SW480 (cell line): ENCODE measurements at regions not wholly inside any gene's neighbourhood (a gene's known extent, or its start where the extent isn't known, plus 50 kb on each side); places are given as distances from the start of the nearest gene placed in this dataset.
"Not testable (repeated sequence)": the region's sequence is repeated elsewhere in the genome, so short reads cannot be mapped to it uniquely, and the experiment has no call there.

Experiments
- DNase-seq: peaks from one replicate; pipeline ENCODE4 v3.0.0-alpha.2; 2016; ENCODE audit warnings: low spot score

- no peak for DNase-seq
These were observed 97.7 kb upstream of the SLC25A33 start for GRCh38 chr1:9441451-9442133.

- DNase-seq: no peak
These were observed 96.9 kb upstream of the SLC25A33 start for GRCh38 chr1:9442278-9442846.

- DNase-seq: no peak
These were observed 96.3 kb upstream of the SLC25A33 start for GRCh38 chr1:9442986-9443385.

- no peak for DNase-seq
These were observed 95.3 kb upstream of the SLC25A33 start for GRCh38 chr1:9443913-9444445.

GRCh38 chr1:9444532-9444931 lies 94.7 kb upstream of the SLC25A33 start:
- DNase-seq: no peak

GRCh38 chr1:9445081-9445480 lies 94.2 kb upstream of the SLC25A33 start:
- DNase-seq: not testable (repeated sequence)

GRCh38 chr1:9447215-9447960 lies 91.9 kb upstream of the SLC25A33 start:
- DNase-seq: no peak

GRCh38 chr1:9448132-9449109 lies 90.8 kb upstream of the SLC25A33 start:
- DNase-seq: no peak

GRCh38 chr1:9449110-9449627 lies 90.1 kb upstream of the SLC25A33 start:
- no peak for DNase-seq

GRCh38 chr1:9449976-9450696 lies 89.1 kb upstream of the SLC25A33 start:
- no peak for DNase-seq

- DNase-seq: no peak
These were observed 88.2 kb upstream of the SLC25A33 start for GRCh38 chr1:9451081-9451480.

GRCh38 chr1:9452516-9453140 lies 86.6 kb upstream of the SLC25A33 start:
- DNase-seq: no peak

- DNase-seq: no peak
These were observed 85.9 kb upstream of the SLC25A33 start for GRCh38 chr1:9453375-9453774.

- DNase-seq: no peak
These were observed 85.4 kb upstream of the SLC25A33 start for GRCh38 chr1:9453779-9454418.

GRCh38 chr1:9454494-9455066 lies 84.7 kb upstream of the SLC25A33 start:
- no peak for DNase-seq

GRCh38 chr1:9455487-9456234 lies 83.6 kb upstream of the SLC25A33 start:
- DNase-seq: peak; percentile 23

GRCh38 chr1:9456833-9457232 lies 82.4 kb upstream of the SLC25A33 start:
- DNase-seq: no peak

- no peak for DNase-seq
These were observed 79.4 kb upstream of the SLC25A33 start for GRCh38 chr1:9459816-9460407.
